Fibroblast of lung (primary cell): ENCODE measurements at regions not wholly inside any gene's neighbourhood (a gene's known extent, or its start where the extent isn't known, plus 50 kb on each side); places are given as distances from the start of the nearest gene placed in this dataset.

ENCODE experiments used
- EZH2 ChIP-seq: IDR thresholded peaks from 2 replicates; pipeline ENCODE4 v1.5.1; 2012; ENCODE audit warnings: low read length, control low read depth, mild to moderate bottlenecking; ENCODE audit errors: missing control alignments
- TF ChIP-seq, protein P1 (sequence below), 2 donors: IDR thresholded peaks in 1 of 2; conservative IDR thresholded peaks in 1 of 2; 1 replicate in 1 of 2; 2 replicates in 1 of 2; pipeline ENCODE4 v1.5.1; 2011 to 2012; ENCODE audit warnings: low read length in 2 of 2, control low read depth in 1 of 2, inconsistent platforms in 1 of 2, low read depth in 1 of 2, mild to moderate bottlenecking in 1 of 2

DNA sequence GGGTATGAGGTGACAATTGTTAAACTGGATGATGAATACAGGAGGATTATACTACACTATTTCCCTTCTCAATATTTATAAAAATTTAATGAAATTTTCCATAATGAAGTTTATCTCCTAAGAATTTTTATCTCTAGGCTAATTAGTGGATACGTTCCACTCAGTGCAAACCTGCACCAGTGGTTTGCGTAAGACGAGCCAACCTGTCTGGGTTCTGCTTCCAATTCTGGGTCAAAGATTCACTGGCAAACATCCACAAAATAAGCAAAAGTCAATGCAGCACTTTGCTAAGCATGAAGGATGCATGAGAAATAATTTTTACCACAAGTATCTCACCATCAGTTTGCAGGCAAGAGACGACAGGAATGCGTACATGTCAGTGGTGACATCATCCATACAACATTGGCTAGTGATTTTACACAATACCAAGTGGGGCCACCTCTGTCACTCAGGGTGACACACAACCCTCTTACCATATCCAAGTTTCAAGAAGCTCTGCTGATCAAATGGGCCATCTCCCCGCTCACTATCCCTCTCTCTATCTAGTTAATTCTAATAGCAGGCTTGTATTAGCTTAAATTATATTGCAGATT, 51.7 kb downstream of the FAM50B start:
- TF ChIP-seq, protein P1, sequence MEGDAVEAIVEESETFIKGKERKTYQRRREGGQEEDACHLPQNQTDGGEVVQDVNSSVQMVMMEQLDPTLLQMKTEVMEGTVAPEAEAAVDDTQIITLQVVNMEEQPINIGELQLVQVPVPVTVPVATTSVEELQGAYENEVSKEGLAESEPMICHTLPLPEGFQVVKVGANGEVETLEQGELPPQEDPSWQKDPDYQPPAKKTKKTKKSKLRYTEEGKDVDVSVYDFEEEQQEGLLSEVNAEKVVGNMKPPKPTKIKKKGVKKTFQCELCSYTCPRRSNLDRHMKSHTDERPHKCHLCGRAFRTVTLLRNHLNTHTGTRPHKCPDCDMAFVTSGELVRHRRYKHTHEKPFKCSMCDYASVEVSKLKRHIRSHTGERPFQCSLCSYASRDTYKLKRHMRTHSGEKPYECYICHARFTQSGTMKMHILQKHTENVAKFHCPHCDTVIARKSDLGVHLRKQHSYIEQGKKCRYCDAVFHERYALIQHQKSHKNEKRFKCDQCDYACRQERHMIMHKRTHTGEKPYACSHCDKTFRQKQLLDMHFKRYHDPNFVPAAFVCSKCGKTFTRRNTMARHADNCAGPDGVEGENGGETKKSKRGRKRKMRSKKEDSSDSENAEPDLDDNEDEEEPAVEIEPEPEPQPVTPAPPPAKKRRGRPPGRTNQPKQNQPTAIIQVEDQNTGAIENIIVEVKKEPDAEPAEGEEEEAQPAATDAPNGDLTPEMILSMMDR (conservative IDR thresholded peaks at IDR 0.05 in 1 of 2, IDR thresholded peaks at IDR 0.05 in 1 of 2; ENCODE audit: low read depth in 1 of 2, low read length in 2 of 2), result no peak
- no peak for TF ChIP-seq EZH2
